H4 (cell line): ENCODE measurements at regions not wholly inside any gene's neighbourhood (a gene's known extent, or its start where the extent isn't known, plus 50 kb on each side); places are given as distances from the start of the nearest gene placed in this dataset.

Experiments used
- DNase-seq: peaks from one replicate; pipeline ENCODE4 v3.0.0-alpha.2; 2015; ENCODE audit warnings: low spot score

DNA sequence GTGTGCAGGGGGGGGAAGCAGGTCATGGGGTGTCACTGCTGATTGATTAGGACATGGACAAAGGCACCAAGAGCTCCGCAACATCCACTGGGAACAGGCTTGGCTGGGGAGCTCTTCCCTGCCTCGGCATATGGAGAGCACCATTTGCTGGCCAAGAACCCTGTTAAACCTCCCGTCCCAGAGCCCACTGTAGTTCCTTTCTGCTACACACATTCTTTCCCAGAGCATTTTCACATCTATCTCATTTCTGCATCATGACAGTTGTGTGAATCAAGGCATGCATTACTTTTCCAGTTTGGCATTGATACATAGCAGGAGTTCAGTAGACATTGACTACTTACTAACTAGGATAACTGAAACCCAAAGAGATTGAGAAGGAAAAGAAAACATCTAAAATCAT lies 333.4 kb upstream of the B3GAT1 start:
- no peak for DNase-seq

DNA sequence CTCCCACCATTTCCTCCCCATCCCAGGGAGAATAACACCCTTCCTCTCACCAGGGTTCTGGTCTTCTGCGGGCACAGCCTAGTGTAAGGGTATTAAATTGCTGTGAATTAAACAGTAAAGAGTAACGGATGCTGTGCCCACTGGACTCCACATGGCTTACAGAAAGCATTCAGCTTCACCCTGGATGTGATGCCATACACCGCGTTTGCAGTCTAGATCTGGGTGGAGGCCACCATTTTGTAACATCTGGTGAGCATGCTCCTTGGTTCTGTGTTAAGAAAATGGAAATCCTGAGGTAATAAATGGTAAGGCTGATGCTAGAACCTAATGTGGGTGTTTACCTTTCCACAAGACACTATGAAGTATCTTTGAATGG lies 331.8 kb upstream of the B3GAT1 start:
- no peak for DNase-seq

DNA sequence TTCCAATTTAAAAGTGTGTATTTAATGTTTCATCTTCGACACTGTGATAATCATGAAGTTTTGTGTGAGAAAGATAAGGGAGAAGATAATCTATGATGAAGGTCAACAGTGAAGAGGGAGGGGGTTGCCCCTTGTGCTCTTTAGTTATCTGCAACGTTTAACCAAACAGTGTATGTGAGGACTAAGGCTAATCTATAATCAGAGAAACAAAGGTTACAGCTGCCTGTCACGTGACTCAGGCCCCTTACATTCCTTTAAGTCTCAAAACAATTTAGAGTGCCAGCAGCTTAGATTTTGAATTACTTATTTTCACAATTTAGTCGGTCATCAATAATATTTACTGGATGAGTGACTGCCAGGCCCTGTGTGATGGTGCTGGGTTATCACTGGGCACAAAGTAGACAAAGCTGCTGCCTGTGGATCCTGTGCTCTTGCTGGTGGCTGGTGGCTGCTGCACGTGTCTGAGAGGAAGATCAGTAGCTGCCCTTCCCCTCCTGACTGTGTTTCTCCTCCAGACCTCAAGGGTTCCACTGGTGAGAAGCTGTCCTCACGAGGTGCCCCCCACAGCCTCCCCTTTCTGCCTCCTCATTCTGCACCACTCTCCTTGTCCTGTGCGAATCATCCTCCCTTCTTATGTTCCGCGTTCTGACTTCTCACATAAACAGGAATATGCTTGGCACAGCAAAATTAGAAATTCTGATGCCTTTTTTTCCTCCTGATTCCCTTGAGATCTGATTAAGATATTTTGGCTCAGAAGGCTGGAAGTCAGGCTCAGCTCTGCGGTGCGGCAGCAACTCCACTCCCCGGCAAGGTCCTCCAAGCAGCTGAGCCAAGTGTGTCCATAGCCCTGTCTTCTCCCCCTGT lies 331.1 kb upstream of the B3GAT1 start:
- no peak for DNase-seq

DNA sequence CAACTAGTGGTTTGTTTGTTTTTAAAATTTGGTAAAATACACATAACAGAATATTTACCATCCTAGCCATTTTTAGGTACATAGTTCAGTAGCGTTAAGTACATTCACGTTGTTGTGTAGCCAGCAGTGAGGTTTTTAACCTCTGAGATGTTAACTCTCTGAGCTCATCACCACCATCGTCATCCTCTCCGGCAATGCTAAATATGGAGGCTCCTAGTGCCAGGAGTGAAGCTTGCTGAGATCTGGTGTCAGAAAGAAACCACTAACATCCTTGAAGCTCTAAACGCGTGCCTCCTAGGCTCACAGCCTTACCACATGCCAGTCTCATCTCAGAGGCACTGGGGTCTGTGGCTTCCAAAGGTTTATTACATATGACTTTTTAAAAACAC lies 330.2 kb upstream of the B3GAT1 start:
- DNase-seq, result peak; percentile 81

DNA sequence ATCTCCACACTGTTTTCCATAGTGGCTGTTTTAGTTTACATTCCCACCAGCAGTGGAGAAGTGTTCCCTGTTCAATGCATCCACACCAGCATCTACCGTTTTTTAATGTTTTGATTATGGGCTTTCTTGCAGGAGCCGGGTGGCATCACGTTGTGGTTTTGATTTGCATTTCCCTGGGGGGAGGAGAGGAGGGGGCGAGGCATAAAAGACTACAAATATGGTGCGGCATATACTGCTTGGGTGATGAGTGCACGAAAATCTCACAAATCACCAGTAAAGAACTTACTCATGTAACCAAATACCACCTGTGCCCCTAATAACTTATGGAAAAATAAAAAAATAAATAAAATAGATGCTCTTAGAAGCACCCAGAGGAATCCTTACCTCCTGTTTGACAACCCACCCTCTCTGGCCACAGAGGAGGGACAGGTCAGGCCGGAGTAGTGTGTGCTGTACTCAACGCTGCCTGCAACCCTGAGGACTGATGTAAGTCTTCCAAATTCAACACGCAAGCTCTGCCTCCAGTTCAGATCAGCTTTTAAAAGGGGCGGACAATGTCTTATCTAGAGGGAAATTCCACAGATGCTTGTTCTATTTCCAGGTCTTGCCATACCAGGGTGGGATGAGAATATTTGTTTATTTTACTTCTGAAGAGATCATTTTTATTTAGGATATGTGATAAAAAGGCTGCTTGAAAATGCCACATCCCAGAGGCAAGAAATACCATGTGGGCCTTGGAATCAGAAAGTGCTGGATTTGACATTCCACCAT lies 329.6 kb upstream of the B3GAT1 start:
- peak; percentile 58 for DNase-seq

DNA sequence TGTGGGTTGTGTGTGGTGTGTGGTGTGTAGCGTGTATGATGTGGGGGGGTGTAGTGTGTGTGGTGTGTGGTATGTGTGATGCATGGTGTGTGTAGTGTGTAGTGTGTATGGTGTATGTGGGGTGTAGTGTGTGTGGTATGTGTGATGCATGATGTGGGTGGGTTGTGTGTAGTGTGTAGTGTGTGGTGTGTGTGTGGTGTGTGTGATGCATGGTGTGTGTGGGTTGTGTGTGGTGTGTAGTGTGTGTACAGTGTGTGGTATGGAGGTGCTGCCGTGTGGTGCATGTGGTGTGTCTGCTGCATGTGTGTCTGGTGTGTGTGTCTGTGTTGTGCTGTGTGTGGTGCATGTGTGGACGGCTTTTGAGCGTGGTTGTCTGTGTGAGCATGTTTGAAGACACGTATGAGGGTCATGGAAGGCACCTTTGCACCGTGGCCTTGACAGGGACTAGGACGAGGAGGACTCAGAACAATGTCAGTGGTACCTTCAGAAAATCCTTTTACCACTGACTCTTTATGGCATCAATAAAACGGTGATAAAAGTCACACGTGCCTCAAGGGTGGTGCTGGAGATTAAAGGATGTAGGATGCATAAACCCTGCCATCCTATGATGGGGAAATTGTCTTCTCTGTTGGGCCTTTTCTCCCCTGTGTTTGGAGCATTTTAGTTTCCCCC lies 328.7 kb upstream of the B3GAT1 start:
- DNase-seq, result no peak

DNA sequence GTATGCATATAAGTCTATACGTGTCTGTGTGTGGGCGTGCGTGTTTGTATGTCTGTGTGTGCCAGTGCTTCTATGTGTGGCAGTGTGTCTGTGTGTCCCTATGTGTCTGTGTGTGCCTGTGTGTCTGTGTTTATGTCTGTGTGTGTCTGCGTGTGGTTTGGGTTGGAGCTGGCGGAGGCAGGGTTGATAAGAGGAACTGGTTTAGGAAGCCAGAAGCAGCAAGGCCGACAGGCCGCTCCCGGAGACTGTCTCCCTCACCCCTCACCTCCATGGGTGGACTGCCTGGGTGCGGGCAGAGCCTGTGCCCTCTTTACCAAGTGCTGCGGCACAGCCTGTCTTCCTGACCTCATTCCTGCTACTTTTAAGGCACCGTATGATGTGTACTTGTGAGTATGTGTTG lies 327.1 kb upstream of the B3GAT1 start:
- DNase-seq, result no peak

DNA sequence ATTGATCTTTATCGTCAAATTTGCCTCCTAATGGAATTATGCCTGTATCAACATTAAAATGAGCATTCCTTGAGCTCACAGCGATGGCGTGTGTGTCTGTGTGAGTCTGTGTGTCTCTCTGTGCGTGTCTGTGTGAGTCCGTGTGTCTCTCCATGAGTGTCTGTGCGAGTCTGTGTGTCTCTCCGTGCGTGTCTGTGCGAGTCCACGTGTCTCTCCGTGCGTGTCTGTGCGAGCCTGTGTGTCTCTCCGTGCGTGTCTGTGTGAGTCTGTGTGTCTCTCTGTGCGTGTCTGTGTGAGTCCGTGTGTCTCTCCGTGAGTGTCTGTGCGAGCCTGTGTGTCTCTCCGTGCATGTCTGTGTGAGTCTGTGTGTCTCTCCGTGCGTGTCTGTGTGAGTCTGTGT lies 326.5 kb upstream of the B3GAT1 start:
- DNase-seq, result no peak

DNA sequence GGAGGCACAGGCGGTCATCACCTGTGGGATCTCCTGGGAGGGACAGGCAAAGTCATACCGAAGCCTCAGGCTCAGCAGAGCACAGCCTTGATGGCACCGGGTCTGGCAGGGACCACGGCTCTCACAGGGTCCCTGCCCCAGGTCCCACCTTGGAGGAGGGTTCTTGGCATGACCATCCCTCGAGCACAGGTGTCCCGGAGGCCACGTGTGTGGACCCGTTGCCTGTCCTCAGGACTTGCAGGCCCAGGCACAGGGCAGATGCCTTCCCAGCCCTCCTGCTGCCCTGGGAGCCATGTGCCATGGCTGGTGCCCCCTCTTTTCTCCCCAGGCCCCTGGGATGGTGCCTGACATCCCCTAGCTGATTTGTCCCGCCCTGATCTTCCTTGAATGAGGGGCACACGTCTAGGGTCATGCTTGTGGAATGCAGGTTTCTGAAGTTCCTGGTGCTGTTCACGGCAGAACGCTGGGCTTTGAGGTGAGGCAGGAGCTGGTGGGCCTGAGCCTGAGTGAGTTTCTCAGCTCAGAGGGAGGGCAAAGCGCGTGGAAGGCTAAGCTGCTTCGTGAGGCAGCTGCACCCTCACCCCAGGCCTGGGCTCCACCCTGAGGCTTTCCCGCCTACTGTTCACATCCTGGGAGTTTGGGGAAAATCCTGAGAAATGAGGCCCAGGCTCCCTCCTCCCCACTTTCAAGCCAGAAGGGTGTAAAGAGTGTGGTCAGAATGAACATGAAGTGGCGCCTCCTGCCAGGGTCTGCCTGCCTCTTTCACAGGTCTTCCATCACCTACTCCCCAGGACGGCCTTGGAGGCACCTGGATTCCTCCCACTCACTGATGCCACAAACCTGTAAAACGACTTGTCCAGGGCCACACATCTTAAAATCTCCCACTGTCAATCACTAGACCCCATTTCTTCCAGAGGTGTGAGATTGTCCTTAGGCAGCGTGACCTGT lies 325.8 kb upstream of the B3GAT1 start:
- no peak for DNase-seq

DNA sequence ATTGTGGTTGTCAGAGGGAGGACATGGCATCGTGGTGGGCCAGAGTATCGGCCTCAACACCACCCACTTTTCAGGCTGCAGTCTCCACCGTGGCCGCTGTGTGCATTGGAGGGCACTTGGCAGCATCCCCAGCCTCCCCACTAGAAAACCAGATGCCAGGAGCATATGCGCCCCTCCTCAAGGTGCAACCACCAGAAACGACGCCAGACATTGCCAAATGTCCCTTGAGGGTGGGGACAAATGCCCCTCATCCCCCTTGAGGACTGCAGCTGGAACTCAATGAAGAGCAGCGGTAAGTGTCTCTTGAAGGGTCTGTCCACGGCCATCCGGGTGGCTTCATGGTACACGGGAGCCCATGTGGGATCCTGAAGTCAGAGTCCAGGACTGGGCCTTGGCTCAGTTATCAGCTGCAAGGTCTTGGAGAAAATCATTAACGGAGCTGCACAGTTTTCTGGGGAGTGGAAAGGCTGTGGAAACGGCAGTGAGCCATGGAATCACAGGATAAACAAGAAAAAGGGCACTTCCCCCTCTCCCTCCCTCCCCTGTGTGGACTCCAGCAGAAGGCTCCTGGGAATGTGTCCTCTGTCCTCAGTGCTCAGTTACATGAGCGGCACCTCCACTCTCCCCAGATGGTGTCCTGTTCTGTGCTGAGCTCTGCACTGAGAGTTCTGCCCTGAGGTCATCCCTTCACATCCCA lies 324.4 kb upstream of the B3GAT1 start:
- no peak for DNase-seq

DNA sequence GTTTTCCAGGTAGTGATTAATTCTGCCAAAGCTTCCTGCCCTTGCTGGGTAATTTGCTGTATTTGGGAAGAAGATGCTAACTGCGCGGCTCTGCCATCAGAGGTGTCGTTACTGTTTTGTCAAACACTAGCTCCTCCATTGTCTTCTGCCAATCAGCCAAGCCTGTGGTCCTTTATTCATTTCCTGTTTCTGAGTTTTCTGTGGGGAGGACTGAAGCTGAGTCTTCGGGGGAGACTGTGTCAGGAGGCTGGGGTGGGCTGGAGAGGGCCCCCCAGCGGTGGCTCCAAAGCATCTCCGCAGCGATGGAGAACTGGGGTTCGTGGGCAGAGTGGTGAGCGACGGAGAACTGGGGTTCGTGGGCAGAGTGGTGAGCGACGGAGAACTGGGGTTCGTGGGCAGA lies 322.9 kb upstream of the B3GAT1 start:
- DNase-seq, result no peak

DNA sequence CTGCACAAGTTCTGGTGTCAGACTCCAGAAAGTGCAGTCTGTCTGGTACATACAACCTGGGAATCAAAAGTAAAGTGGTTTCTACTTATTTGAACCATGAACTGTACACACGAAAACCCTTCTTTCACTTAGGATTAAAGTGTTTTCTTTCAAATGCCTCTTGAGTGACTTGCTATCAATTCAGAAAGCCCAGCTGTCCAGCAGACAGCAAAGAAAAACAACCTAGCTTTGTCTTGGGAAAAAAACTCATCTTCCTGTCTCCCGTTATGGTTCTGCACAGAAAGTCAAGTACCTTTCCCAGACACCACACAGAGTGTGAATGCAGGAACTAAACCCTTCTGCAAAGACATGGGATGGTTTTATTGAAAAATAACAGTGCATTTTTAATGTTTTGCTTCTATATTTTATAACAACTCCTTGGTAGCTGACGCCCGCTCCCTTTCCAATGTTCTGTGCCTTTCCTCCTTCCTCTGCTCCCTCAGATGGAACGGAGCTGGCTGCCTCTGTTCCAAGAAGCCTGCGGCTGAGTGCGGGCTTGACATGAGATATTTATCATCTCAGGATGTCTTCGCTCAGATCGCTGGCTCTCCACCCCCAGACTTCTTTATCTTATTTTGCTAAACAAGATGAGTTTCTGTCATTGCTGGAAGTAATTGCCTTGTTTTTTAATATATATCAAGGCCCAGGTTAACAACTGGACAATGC lies 322.3 kb upstream of the B3GAT1 start:
- no peak for DNase-seq

DNA sequence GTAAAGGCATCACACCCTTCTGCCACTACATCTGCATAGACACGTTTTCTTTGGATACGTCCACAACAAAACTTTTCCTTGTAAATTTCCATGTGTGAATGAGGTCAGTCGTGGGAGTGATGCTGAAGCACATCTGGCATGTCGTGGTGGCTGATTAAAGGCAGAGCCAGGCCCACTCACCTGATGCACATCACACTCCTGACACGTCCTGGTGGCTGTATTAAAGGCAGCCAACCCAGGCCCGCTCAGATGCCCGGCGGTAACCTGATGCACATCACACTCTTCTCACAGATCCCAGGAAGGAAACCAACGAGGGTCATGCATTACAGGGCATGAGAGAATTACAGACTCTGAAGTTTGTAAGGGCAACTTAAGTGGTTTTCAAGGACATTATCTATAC lies 321.6 kb upstream of the B3GAT1 start:
- no peak for DNase-seq

DNA sequence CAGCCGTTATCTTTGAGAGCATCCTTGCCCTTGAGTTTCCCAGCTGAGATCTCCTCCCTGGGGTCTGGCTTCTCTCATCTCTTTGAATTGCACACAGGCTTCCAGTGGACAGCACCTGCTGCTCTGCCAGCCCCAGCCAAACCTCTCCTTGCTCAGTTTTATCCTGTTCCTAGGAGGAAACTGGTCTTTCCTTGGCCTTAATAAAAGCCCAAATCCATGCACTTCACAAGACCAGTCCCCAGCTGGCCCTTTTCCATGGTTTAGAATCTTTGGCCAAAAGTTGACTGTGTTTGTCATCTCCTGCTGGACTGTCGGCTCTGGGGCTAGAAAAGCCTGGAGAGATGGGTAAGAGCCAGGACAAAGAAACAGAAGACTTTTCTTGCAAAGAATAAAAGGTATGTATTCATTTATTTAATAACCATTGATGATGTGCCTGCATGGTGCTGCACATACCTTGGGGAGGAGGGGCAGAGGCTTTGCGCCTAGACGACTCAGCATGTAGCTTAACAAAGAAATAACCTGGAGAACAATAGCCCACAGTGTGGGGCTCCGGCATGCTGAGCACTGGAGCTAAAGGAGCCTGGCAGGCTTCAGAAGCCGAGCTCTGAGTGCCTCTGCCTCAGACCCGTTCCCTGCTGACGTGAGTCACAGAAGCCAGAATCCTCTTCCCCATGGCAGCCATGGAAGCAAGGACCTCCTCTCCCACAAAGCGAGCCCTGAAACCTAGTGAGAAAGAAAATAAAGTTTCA lies 319.3 kb upstream of the B3GAT1 start:
- no peak for DNase-seq

DNA sequence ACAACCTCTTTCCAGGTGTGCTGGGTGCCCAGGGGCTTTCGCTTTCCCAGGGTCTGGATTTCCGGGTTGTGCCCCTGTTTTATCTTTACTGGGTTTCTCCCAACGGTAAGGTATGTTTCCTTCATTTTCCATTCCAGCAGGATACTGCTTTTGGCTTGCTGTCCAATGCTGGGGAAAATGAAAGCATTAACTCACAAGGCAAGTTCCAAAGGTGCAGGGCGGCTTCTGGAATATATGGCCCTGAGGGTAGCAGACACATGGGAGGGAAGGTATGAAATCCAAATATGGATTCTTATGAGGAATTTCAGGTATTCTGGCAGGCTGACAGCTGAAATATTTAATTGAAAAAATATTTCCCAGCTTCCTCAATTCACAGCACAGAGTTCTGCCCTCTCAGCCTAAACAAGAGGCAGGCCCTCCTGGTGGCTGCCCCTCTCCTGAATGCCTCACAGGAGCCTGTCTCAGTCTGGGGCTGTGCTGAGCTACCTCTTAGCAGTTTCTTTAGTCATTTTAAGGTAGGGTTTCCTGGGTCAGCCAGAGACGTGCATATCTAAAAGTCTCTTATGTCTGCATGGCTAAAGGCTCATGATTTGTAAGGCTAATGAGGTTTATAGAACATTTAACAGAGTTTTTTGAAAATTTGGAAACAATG lies 318.6 kb upstream of the B3GAT1 start:
- no peak for DNase-seq

DNA sequence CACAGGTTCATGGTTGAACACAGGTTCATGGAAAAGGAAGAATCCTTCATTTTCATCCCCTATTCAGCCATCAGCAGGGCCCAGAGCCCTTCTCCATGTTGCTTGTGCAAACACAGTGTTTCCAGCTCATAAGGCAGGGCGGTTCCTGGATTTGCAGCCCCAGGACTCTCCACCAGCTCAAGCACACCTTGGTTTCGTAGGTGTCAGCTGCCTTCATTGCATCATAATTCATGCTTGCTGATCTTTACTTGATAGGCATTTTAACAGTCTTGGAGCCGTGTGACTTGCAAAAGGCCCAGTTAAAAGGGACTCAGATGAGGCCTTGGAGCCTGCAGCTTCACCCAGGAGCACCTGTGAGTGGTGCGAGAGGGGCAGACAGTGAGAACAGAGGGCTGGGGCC lies 318.1 kb upstream of the B3GAT1 start:
- no peak for DNase-seq

DNA sequence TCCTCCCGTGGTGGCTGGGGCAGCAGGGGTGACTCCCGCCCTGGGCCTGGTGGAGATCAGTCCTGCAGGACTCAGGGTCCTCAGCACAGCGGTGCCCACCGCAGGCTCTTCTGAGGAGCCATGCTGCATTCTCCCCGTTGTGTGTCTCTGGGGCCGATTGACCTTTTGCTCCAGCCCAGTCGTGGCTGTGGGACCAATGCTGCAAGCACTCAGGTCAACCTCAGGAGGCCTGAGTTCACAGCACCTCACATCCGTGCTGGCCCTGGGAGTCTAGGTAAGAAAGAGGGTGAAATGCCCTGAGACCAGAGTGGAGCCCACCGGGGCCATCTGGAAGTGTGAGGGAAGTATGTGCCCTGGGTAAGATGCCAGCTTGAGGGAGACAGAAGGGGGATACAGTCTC lies 316.1 kb upstream of the B3GAT1 start:
- no peak for DNase-seq

DNA sequence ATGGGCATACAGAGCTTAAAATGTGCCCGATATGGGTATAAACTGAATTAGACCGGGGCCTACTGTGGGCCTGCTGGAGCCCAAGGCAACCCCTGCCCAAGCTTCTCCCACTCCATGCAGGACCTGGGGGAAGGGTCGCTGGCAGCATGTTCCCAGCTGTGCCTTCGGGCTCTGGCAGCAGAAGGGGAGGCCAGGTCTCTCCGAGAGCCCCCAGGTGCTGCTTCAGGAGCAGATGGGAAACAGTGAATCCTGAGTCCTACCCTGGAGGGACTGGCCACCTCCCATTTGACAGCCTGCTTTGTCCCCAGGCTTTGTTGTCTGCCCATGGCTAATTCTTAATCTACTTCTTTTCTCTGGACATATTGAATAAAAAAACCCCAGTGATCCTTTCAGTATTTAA lies 315.6 kb upstream of the B3GAT1 start:
- DNase-seq, result no peak

DNA sequence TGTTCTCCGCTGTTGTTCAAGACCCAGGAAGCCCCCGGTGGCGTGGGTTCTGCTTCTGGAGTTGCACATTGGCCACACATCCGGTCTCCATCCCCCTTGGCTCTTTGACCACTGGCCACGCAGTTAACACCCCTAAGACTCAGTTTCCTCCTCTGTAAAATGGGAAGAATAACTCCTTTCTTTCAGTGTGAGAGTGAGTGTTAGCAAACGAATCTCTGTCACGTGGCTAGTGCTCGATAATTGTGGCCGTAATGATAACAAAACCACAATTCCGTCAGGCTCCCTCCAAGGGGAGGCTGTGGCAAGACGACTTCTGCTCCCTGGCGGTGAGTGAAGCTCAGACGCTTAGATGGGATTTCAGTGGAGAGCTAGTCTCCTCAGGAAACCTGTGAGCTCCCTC lies 315.2 kb upstream of the B3GAT1 start:
- DNase-seq, result peak; percentile 55
